ENCODE measurements at regions not wholly inside any gene's neighbourhood (a gene's known extent, or its start where the extent isn't known, plus 50 kb on each side); places are given as distances from the start of the nearest gene placed in this dataset.

DNA sequence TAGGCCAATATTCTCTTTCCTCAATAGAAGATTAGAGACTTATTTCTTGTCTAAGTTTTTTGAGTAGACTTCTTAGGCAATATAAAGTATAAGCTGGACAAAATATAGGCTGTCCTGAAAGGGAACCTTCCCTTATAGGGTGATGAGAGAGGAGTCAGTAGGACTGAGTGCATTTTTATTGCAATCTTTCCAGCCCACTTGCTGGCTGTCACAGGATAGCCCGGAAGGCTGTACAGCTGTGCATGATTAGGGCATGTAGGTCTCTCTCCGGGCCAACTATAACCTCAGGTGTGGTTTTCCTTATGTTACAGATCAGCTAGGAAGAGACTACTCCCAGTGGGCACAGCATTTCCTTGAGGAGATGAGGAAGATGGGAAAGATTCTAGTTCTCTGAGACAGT lies 159.8 kb upstream of the MEF2C start:
- Histone ChIP-seq H3K27ac (ENCODE audit: low read depth in 1 of 2, low read length in 1 of 2) (no peak overlapping the region), H3K9me3 (ENCODE audit: control insufficient read depth in 4 of 4, insufficient read depth in 3 of 4, low read length in 3 of 4) (no peaks in the 10 kb centered on the region), H3K9ac (ENCODE audit: insufficient read depth in 1 of 2, low read length in 2 of 2) (no peak overlapping the region), H3K4me3 (no peak overlapping the region), H3K27me3 (ENCODE audit: control insufficient read depth in 3 of 3, insufficient read depth in 3 of 3, low read length in 2 of 3) (no peaks in the 10 kb centered on the region), H3K4me1 (ENCODE audit: control insufficient read depth in 5 of 5, insufficient read depth in 5 of 5, low read length in 5 of 5) (peaks cover 0 to 14% (median 0%) of the 10 kb centered on the region in 5 donors), H3K36me3 (ENCODE audit: control insufficient read depth in 4 of 4, insufficient read depth in 4 of 4, low read length in 4 of 4) (no peaks in the 10 kb centered on the region)
- DNase-seq: no peak
- TF ChIP-seq, protein P1, sequence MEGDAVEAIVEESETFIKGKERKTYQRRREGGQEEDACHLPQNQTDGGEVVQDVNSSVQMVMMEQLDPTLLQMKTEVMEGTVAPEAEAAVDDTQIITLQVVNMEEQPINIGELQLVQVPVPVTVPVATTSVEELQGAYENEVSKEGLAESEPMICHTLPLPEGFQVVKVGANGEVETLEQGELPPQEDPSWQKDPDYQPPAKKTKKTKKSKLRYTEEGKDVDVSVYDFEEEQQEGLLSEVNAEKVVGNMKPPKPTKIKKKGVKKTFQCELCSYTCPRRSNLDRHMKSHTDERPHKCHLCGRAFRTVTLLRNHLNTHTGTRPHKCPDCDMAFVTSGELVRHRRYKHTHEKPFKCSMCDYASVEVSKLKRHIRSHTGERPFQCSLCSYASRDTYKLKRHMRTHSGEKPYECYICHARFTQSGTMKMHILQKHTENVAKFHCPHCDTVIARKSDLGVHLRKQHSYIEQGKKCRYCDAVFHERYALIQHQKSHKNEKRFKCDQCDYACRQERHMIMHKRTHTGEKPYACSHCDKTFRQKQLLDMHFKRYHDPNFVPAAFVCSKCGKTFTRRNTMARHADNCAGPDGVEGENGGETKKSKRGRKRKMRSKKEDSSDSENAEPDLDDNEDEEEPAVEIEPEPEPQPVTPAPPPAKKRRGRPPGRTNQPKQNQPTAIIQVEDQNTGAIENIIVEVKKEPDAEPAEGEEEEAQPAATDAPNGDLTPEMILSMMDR (IDR thresholded peaks at IDR 0.05; ENCODE audit: control extremely low read depth, extremely low read depth): no peak
- ATAC-seq (ENCODE audit: insufficient read depth, low FRiP score): no peak
- 91% methylated on average over 2 of the region's 2 CpGs for WGBS, 2 donors

DNA sequence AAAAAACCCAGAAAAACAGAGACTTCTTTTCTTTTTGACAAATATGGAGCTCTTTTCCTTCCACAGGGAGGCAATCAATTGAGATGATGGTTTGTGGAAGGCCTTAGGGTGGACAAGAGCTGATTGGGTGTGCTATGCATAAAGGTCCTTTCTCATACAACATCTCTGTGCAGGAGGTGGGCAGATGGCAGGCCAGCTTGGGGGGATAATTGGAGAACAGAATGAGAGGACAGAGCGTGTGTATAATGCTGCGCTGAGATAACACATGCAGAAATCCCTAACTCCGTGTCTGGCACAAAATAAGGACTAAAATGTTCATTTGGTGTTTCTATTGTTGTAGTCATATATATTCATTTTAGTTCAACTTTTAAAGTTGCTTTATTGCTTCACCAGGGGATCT lies 159.0 kb upstream of the MEF2C start:
- TF ChIP-seq, protein P1 (IDR thresholded peaks at IDR 0.05; ENCODE audit: control extremely low read depth, extremely low read depth): no peak
- Histone ChIP-seq H3K36me3 (ENCODE audit: control insufficient read depth in 4 of 4, insufficient read depth in 4 of 4, low read length in 4 of 4) (no peaks in the 10 kb centered on the region), H3K27ac (ENCODE audit: low read depth in 1 of 2, low read length in 1 of 2) (no peak overlapping the region), H3K9me3 (ENCODE audit: control insufficient read depth in 4 of 4, insufficient read depth in 3 of 4, low read length in 3 of 4) (no peaks in the 10 kb centered on the region), H3K27me3 (ENCODE audit: control insufficient read depth in 3 of 3, insufficient read depth in 3 of 3, low read length in 2 of 3) (no peaks in the 10 kb centered on the region), H3K4me3 (no peak overlapping the region), H3K9ac (ENCODE audit: insufficient read depth in 1 of 2, low read length in 2 of 2) (no peak overlapping the region), H3K4me1 (ENCODE audit: control insufficient read depth in 5 of 5, insufficient read depth in 5 of 5, low read length in 5 of 5) (peaks cover 0 to 14% (median 0%) of the 10 kb centered on the region in 5 donors)
- 95 to 97% methylated on average over 3 of the region's 3 CpGs for WGBS, 2 donors
- ATAC-seq (ENCODE audit: insufficient read depth, low FRiP score) (no peak), DNase-seq (no peak)

DNA sequence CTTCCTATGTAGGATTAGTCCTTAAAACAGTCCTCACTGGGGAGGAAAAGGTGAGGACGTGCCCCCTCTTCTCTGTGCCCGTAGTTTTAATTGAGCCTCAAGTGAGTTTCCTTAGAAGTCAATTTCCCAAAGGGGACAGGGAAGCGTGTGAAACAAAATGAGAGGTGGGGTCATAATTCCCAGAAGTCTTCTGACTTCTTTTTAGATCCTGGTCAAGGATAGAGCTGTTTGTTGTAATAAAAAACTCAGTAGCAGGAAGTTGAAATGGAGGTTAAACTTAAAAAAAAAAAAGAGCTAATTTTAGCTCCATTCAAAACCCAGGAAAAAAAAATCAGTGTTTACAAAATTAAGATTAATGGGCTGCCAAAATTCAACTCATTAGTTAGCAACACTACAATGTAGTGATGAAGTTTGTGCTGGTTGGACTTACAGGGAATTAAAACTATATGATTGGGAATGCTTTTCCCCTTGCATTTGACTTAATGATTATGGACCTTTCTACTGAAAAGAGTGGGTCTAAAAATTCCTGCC lies 158.3 kb upstream of the MEF2C start:
- Histone ChIP-seq H3K9ac (ENCODE audit: insufficient read depth in 1 of 2, low read length in 2 of 2) (no peak overlapping the region), H3K4me3 (no peak overlapping the region), H3K27ac (ENCODE audit: low read depth in 1 of 2, low read length in 1 of 2) (no peak overlapping the region), H3K27me3 (ENCODE audit: control insufficient read depth in 3 of 3, insufficient read depth in 3 of 3, low read length in 2 of 3) (no peaks in the 10 kb centered on the region), H3K36me3 (ENCODE audit: control insufficient read depth in 4 of 4, insufficient read depth in 4 of 4, low read length in 4 of 4) (no peaks in the 10 kb centered on the region), H3K9me3 (ENCODE audit: control insufficient read depth in 4 of 4, insufficient read depth in 3 of 4, low read length in 3 of 4) (no peaks in the 10 kb centered on the region), H3K4me1 (ENCODE audit: control insufficient read depth in 5 of 5, insufficient read depth in 5 of 5, low read length in 5 of 5) (peaks cover 0 to 14% (median 0%) of the 10 kb centered on the region in 5 donors)
- DNase-seq (peak in 2 of 3 donors; percentile 33 to 59), ATAC-seq (ENCODE audit: insufficient read depth, low FRiP score) (no peak)
- TF ChIP-seq, protein P1 (IDR thresholded peaks at IDR 0.05; ENCODE audit: control extremely low read depth, extremely low read depth): no peak
- WGBS, 2 donors: 50 to 57% methylated on average over 3 of the region's 3 CpGs

Measured in lung (tissue), 11 donors.